ENCODE measurements at regions not wholly inside any gene's neighbourhood (a gene's known extent, or its start where the extent isn't known, plus 50 kb on each side); places are given as distances from the start of the nearest gene placed in this dataset.
A peak's percentile ranks its signal among the peaks of the same experiment; 100 is the strongest.
"Not testable (repeated sequence)": the region's sequence is repeated elsewhere in the genome, so short reads cannot be mapped to it uniquely, and the experiment has no call there.

GRCh38 chr12:127912035-127912665, 354.8 kb upstream of the TMEM132C start:
- no peak for DNase-seq

GRCh38 chr12:127923501-127923900, 343.5 kb upstream of the TMEM132C start:
- no peak for DNase-seq

- peak; percentile 9 for DNase-seq
These were observed 341.0 kb upstream of the TMEM132C start for GRCh38 chr12:127925971-127926370.

GRCh38 chr12:127928178-127928577, 338.8 kb upstream of the TMEM132C start:
- DNase-seq: no peak

- no peak for DNase-seq
These were observed 338.1 kb upstream of the TMEM132C start for GRCh38 chr12:127928615-127929571.

- DNase-seq: no peak
These were observed 336.8 kb upstream of the TMEM132C start for GRCh38 chr12:127930122-127930521.

GRCh38 chr12:127934409-127934808, 332.6 kb upstream of the TMEM132C start:
- DNase-seq: no peak

GRCh38 chr12:127936463-127936862, 330.5 kb upstream of the TMEM132C start:
- no peak for DNase-seq

GRCh38 chr12:127941332-127941731, 325.6 kb upstream of the TMEM132C start:
- no peak for DNase-seq

- DNase-seq: no peak
These were observed 324.0 kb upstream of the TMEM132C start for GRCh38 chr12:127942981-127943380.

- no peak for DNase-seq
These were observed 323.3 kb upstream of the TMEM132C start for GRCh38 chr12:127943481-127944210.

- DNase-seq: no peak
These were observed 322.6 kb upstream of the TMEM132C start for GRCh38 chr12:127944211-127944899.

- DNase-seq: no peak
These were observed 309.8 kb upstream of the TMEM132C start for GRCh38 chr12:127957001-127957660.

- DNase-seq: no peak
These were observed 304.7 kb upstream of the TMEM132C start for GRCh38 chr12:127962303-127962702.

GRCh38 chr12:127963933-127964332, 303.0 kb upstream of the TMEM132C start:
- DNase-seq: no peak

- peak; percentile 2 for DNase-seq
These were observed 302.3 kb upstream of the TMEM132C start for GRCh38 chr12:127964717-127965116.

GRCh38 chr12:127966331-127966730, 300.6 kb upstream of the TMEM132C start:
- no peak for DNase-seq

- DNase-seq: no peak
These were observed 296.5 kb upstream of the TMEM132C start for GRCh38 chr12:127970491-127970890.

GRCh38 chr12:127980585-127980984, 286.4 kb upstream of the TMEM132C start:
- no peak for DNase-seq

- DNase-seq: no peak
These were observed 285.1 kb upstream of the TMEM132C start for GRCh38 chr12:127981875-127982274.

GRCh38 chr12:127983213-127983791, 283.7 kb upstream of the TMEM132C start:
- DNase-seq: not testable (repeated sequence)
